A673 (cell line): ENCODE measurements at regions not wholly inside any gene's neighbourhood (a gene's known extent, or its start where the extent isn't known, plus 50 kb on each side); places are given as distances from the start of the nearest gene placed in this dataset.

Experiments used
- EZH2 ChIP-seq: fragments of 200-600 bp; sonication (generic); IDR thresholded peaks from 2 replicates; pipeline ENCODE4 v1.6.1; 2017; ENCODE audit warnings: borderline replicate concordance, low read depth, mild to moderate bottlenecking, mixed read lengths, antibody characterized with exemption, low read length; ENCODE audit not compliant: poor library complexity, severe bottlenecking
- TF ChIP-seq, protein P1 (sequence below): fragments of 300-800, 200-600 bp; sonication (generic); conservative IDR thresholded peaks from 2 replicates; pipeline ENCODE4 v1.5.1; 2017; ENCODE audit warnings: low read depth, mild to moderate bottlenecking, antibody characterized with exemption, low read length, moderate library complexity, mixed read lengths

DNA sequence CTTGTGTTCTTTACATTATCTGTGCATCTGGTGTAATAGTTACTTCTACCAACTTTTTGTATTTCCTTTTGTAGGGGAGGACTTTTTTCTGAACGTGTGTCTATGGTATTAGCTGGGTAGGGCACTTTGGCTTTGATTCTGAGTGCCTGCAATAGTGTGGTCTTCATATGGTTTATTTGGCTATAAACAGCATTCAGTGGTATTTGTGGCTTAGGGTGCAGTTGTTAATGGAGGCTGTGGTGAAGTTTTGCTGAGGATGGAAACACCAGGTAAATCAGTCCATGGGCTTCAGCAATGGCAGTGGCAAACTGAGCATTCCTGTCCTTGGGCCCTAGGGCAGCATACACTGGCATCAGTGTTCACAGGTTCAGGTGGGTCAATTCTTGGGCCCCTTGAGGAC is 230.6 kb upstream of the CTNNB1 start:
- TF ChIP-seq, protein P1, sequence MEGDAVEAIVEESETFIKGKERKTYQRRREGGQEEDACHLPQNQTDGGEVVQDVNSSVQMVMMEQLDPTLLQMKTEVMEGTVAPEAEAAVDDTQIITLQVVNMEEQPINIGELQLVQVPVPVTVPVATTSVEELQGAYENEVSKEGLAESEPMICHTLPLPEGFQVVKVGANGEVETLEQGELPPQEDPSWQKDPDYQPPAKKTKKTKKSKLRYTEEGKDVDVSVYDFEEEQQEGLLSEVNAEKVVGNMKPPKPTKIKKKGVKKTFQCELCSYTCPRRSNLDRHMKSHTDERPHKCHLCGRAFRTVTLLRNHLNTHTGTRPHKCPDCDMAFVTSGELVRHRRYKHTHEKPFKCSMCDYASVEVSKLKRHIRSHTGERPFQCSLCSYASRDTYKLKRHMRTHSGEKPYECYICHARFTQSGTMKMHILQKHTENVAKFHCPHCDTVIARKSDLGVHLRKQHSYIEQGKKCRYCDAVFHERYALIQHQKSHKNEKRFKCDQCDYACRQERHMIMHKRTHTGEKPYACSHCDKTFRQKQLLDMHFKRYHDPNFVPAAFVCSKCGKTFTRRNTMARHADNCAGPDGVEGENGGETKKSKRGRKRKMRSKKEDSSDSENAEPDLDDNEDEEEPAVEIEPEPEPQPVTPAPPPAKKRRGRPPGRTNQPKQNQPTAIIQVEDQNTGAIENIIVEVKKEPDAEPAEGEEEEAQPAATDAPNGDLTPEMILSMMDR, result no peak
- no peak for TF ChIP-seq EZH2
